ENCODE measurements at regions not wholly inside any gene's neighbourhood (a gene's known extent, or its start where the extent isn't known, plus 50 kb on each side); places are given as distances from the start of the nearest gene placed in this dataset.

GRCh38 chr2:200730960-200731359 is 80.8 kb upstream of the BZW1 start:
- TF ChIP-seq EZH2 (IDR thresholded peaks at IDR 0.05; ENCODE audit: borderline replicate concordance, low read depth, low read length, poor library complexity, severe bottlenecking) (no peak), CTCF (conservative IDR thresholded peaks at IDR 0.05; ENCODE audit: low read depth, low read length) (no peak)

All from A673 (cell line).